ENCODE measurements at regions not wholly inside any gene's neighbourhood (a gene's known extent, or its start where the extent isn't known, plus 50 kb on each side); places are given as distances from the start of the nearest gene placed in this dataset.

DNA sequence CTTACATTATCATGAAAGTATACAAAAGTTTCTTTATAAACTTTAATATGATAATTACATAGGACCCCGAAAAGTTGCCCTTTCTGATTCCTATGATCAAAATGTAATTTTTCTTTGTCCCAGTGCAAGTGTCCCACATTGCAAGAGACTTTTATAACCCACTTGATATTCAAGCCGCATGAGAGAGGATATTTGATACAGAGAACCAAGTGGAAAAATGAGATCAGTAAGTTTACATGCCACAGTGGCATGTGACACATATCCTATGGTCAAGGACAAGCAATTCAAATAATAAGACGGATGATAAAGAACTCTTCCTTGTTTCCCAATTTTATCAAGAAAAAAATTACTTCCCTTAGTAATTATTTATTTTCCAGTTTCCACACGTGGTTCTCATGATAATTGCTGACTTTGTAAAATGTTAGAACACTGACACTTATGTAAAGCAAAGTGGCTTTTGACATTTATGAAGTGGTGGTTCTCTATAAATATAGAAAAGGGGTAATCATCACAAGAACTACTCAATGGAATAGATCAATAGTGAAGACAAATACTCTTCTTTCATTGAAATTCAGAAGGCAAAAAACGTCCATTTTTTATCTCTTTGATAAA, 273.7 kb upstream of the NOCT start:
- TF ChIP-seq, protein P1, sequence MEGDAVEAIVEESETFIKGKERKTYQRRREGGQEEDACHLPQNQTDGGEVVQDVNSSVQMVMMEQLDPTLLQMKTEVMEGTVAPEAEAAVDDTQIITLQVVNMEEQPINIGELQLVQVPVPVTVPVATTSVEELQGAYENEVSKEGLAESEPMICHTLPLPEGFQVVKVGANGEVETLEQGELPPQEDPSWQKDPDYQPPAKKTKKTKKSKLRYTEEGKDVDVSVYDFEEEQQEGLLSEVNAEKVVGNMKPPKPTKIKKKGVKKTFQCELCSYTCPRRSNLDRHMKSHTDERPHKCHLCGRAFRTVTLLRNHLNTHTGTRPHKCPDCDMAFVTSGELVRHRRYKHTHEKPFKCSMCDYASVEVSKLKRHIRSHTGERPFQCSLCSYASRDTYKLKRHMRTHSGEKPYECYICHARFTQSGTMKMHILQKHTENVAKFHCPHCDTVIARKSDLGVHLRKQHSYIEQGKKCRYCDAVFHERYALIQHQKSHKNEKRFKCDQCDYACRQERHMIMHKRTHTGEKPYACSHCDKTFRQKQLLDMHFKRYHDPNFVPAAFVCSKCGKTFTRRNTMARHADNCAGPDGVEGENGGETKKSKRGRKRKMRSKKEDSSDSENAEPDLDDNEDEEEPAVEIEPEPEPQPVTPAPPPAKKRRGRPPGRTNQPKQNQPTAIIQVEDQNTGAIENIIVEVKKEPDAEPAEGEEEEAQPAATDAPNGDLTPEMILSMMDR (conservative IDR thresholded peaks at IDR 0.05 in 1 of 2, IDR thresholded peaks at IDR 0.05 in 1 of 2; ENCODE audit: extremely low read depth in 1 of 2, insufficient read depth in 1 of 2, low read depth in 1 of 2, low read length in 2 of 2), result no peak
- no peak for TF ChIP-seq EZH2 (IDR thresholded peaks at IDR 0.05; ENCODE audit: borderline replicate concordance, low read length)
